ENCODE measurements at regions not wholly inside any gene's neighbourhood (a gene's known extent, or its start where the extent isn't known, plus 50 kb on each side); places are given as distances from the start of the nearest gene placed in this dataset.

DNA sequence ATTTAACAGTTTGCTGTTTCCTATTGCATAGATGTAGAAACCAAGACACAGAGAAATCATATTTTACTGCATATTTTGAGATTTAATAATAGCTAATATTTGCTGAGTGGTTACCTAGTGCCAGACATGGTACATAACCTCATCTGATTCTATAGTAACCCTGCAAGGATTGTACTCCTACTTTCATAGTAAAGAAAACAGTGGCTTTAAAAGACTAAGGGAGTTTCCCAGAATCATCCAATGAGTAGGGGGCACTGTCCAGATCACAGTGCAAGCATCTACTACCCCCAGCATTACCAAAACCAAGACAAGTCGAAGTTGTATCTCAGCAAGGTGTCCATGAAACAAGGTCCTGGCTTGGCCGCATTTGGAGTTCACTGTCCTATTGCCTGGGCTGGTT is 224.5 kb upstream of the TENM3 start:
- TF ChIP-seq POLR2A (IDR thresholded peaks at IDR 0.05) (no peak), POLR2AphosphoS5 (IDR thresholded peaks at IDR 0.05) (no peak)
- TF ChIP-seq, protein P1, sequence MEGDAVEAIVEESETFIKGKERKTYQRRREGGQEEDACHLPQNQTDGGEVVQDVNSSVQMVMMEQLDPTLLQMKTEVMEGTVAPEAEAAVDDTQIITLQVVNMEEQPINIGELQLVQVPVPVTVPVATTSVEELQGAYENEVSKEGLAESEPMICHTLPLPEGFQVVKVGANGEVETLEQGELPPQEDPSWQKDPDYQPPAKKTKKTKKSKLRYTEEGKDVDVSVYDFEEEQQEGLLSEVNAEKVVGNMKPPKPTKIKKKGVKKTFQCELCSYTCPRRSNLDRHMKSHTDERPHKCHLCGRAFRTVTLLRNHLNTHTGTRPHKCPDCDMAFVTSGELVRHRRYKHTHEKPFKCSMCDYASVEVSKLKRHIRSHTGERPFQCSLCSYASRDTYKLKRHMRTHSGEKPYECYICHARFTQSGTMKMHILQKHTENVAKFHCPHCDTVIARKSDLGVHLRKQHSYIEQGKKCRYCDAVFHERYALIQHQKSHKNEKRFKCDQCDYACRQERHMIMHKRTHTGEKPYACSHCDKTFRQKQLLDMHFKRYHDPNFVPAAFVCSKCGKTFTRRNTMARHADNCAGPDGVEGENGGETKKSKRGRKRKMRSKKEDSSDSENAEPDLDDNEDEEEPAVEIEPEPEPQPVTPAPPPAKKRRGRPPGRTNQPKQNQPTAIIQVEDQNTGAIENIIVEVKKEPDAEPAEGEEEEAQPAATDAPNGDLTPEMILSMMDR (IDR thresholded peaks at IDR 0.05 in 8 of 11, conservative IDR thresholded peaks at IDR 0.05 in 3 of 11) = no peak
